ENCODE measurements at regions not wholly inside any gene's neighbourhood (a gene's known extent, or its start where the extent isn't known, plus 50 kb on each side); places are given as distances from the start of the nearest gene placed in this dataset.
"Not testable (repeated sequence)": the region's sequence is repeated elsewhere in the genome, so short reads cannot be mapped to it uniquely, and the experiment has no call there.

GRCh38 chr12:89289720-89290119 is 62.6 kb downstream of the DUSP6 start:
- no peak overlapping the region for H3K4me3 ChIP-seq (ENCODE audit: low read length)
- TF ChIP-seq ZNF274 (IDR thresholded peaks at IDR 0.05; ENCODE audit: low read depth, low read length) = no peak

GRCh38 chr12:89288959-89289358 is 63.3 kb downstream of the DUSP6 start:
- no peak overlapping the region for H3K4me3 ChIP-seq (ENCODE audit: low read length)

GRCh38 chr12:89286501-89286900 is 65.8 kb downstream of the DUSP6 start:
- TF ChIP-seq ZNF274 (IDR thresholded peaks at IDR 0.05; ENCODE audit: low read depth, low read length) = no peak
- no peak overlapping the region for H3K4me3 ChIP-seq (ENCODE audit: low read length)

More at GRCh38 chr12:89288959-89289358, 63.3 kb downstream of the DUSP6 start:
- TF ChIP-seq ZNF274 (IDR thresholded peaks at IDR 0.05; ENCODE audit: low read depth, low read length) = no peak

- TF ChIP-seq ZNF274 (IDR thresholded peaks at IDR 0.05; ENCODE audit: low read depth, low read length) = no peak
- no peak overlapping the region for H3K4me3 ChIP-seq (ENCODE audit: low read length)
These were observed 70.8 kb downstream of the DUSP6 start for GRCh38 chr12:89281539-89281867.

GRCh38 chr12:89280833-89281538 is 71.3 kb downstream of the DUSP6 start:
- H3K4me3 ChIP-seq (ENCODE audit: low read length) = no peak overlapping the region
- no peak for TF ChIP-seq ZNF274 (IDR thresholded peaks at IDR 0.05; ENCODE audit: low read depth, low read length)

GRCh38 chr12:89279499-89279898 is 72.8 kb downstream of the DUSP6 start:
- no peak for TF ChIP-seq ZNF274 (IDR thresholded peaks at IDR 0.05; ENCODE audit: low read depth, low read length)
- H3K4me3 ChIP-seq (ENCODE audit: low read length) = no peak overlapping the region

- TF ChIP-seq ZNF274 (IDR thresholded peaks at IDR 0.05; ENCODE audit: low read depth, low read length) = no peak
- H3K4me3 ChIP-seq (ENCODE audit: low read length) = no peak overlapping the region
These were observed 73.4 kb downstream of the DUSP6 start for GRCh38 chr12:89278862-89279261.

- no peak for TF ChIP-seq ZNF274 (IDR thresholded peaks at IDR 0.05; ENCODE audit: low read depth, low read length)
- no peak overlapping the region for H3K4me3 ChIP-seq (ENCODE audit: low read length)
These were observed 74.1 kb downstream of the DUSP6 start for GRCh38 chr12:89278169-89278568.

GRCh38 chr12:89276860-89277259 is 75.4 kb downstream of the DUSP6 start:
- no peak for TF ChIP-seq ZNF274 (IDR thresholded peaks at IDR 0.05; ENCODE audit: low read depth, low read length)
- no peak overlapping the region for H3K4me3 ChIP-seq (ENCODE audit: low read length)

GRCh38 chr12:89273525-89273924 is 78.8 kb downstream of the DUSP6 start:
- TF ChIP-seq ZNF274 (IDR thresholded peaks at IDR 0.05; ENCODE audit: low read depth, low read length) = no peak
- no peak overlapping the region for H3K4me3 ChIP-seq (ENCODE audit: low read length)

GRCh38 chr12:89270548-89270947 is 81.8 kb downstream of the DUSP6 start:
- TF ChIP-seq ZNF274 (IDR thresholded peaks at IDR 0.05; ENCODE audit: low read depth, low read length) = no peak
- no peak overlapping the region for H3K4me3 ChIP-seq (ENCODE audit: low read length)

- no peak overlapping the region for H3K4me3 ChIP-seq (ENCODE audit: low read length)
- TF ChIP-seq ZNF274 (IDR thresholded peaks at IDR 0.05; ENCODE audit: low read depth, low read length) = no peak
These were observed 83.1 kb downstream of the DUSP6 start for GRCh38 chr12:89269174-89269573.

- TF ChIP-seq ZNF274 (IDR thresholded peaks at IDR 0.05; ENCODE audit: low read depth, low read length) = no peak
These were observed 84.9 kb downstream of the DUSP6 start for GRCh38 chr12:89267404-89267803.

GRCh38 chr12:89266574-89267188 is 85.6 kb downstream of the DUSP6 start:
- H3K4me3 ChIP-seq (ENCODE audit: low read length) = not testable (repeated sequence)

More at GRCh38 chr12:89267404-89267803, 84.9 kb downstream of the DUSP6 start:
- no peak overlapping the region for H3K4me3 ChIP-seq (ENCODE audit: low read length)

GRCh38 chr12:89264837-89265236 is 87.5 kb downstream of the DUSP6 start:
- no peak overlapping the region for H3K4me3 ChIP-seq (ENCODE audit: low read length)
- no peak for TF ChIP-seq ZNF274 (IDR thresholded peaks at IDR 0.05; ENCODE audit: low read depth, low read length)

- TF ChIP-seq ZNF274 (IDR thresholded peaks at IDR 0.05; ENCODE audit: low read depth, low read length) = no peak
These were observed 88.4 kb downstream of the DUSP6 start for GRCh38 chr12:89263900-89264299.

More at GRCh38 chr12:89263900-89264299, 88.4 kb downstream of the DUSP6 start:
- no peak overlapping the region for H3K4me3 ChIP-seq (ENCODE audit: low read length)

Data from GM08714 (cell line).